K562 (cell line): ENCODE measurements at regions not wholly inside any gene's neighbourhood (a gene's known extent, or its start where the extent isn't known, plus 50 kb on each side); places are given as distances from the start of the nearest gene placed in this dataset.

Experiments used
- ATAC-seq: fragments of 200-7000 bp; cut with Tn5 transposase; 3 replicates; pipeline ENCODE4 v1.9.1; 2020; ENCODE audit warnings: moderate library complexity
- BruUV-seq: library from RNA; stranded (reverse); fragments of 400-500 nt; replicated peaks from 2 replicates; lab custom pipeline; 2021; lab: Mats Ljungman, UMichigan
- CTCF ChIA-PET: fragments of 300-600 bp; formaldehyde crosslinking; extraction: SDS; loops from one replicate; lab custom pipeline; 2021; ENCODE audit warnings: low intra/inter-chr PET ratio; lab: Yijun Ruan, JAX
- POLR2A ChIA-PET: fragments of 300-600, 350-650 bp; sonication (Branson Sonifier 250); formaldehyde crosslinking; extraction: SDS; loops from one replicate; lab custom pipeline; 2021; ENCODE audit warnings: antibody characterized with exemption, inconsistent platforms; lab: Yijun Ruan, JAX
- DNase-seq, 4 experiments: peaks; one replicate each; pipeline versions ENCODE4 v3.0.0 to v3.0.0-alpha.2; 2011 to 2018; ENCODE audit warnings: low spot score in 3 of 4, mixed read lengths in 3 of 4; ENCODE audit errors: extremely low read depth in 1 of 4
- FAIRE-seq: peaks from 2 replicates; lab custom pipeline; 2011; peaks lifted over from hg19 to GRCh38; lab: Jason Lieb, UNC
- H2AFZ ChIP-seq: 2 replicates; pipeline ENCODE4 v1.6.0; 2011; ENCODE audit warnings: low read depth, low read length, control low read depth, inconsistent platforms
- H3K27ac ChIP-seq: fragments of 200-600 bp; 3 replicates; pipeline ENCODE4 v1.8.0; 2011; ENCODE audit warnings: low read depth, mild to moderate bottlenecking, control low read depth, inconsistent platforms, low read length, moderate library complexity, mixed read lengths; ENCODE audit errors: extremely low read depth
- H3K27me3 ChIP-seq, 2 experiments: fragments of 300-600 bp in 1 of 2; 2 replicates in 1 of 2; 3 replicates in 1 of 2; pipeline versions ENCODE4 v1.6.0 to v1.8.0; 2011; ENCODE audit warnings: inconsistent platforms in 2 of 2, low read length in 2 of 2, mild to moderate bottlenecking in 1 of 2, mixed read lengths in 1 of 2, moderate library complexity in 1 of 2; ENCODE audit not compliant: control insufficient read depth in 2 of 2, insufficient read depth in 2 of 2
- H3K36me3 ChIP-seq: fragments of 300-600 bp; 3 replicates; pipeline ENCODE4 v1.8.0; 2011; ENCODE audit warnings: mild to moderate bottlenecking, low read length, inconsistent platforms; ENCODE audit not compliant: control insufficient read depth, insufficient read depth
- H3K4me1 ChIP-seq, 2 experiments: fragments of 200-600 bp in 1 of 2; replicated peaks in 1 of 2; 2 replicates in 1 of 2; 3 replicates in 1 of 2; pipeline versions ENCODE4 v1.5.1 to v1.8.0; 2011; ENCODE audit warnings: inconsistent platforms in 2 of 2, low read length in 2 of 2, mild to moderate bottlenecking in 1 of 2, mixed read lengths in 1 of 2, moderate library complexity in 1 of 2; ENCODE audit not compliant: control insufficient read depth in 2 of 2, insufficient read depth in 2 of 2
- H3K4me2 ChIP-seq: 2 replicates; pipeline ENCODE4 v1.6.1; 2011; ENCODE audit warnings: low read length, control low read depth, inconsistent platforms, mixed read lengths; ENCODE audit not compliant: insufficient read depth
- H3K4me3 ChIP-seq: fragments of 200-600 bp; sonication (generic), shearing (Covaris generic); 2 replicates; pipeline ENCODE4 v1.5.1; 2016; ENCODE audit warnings: control low read depth, inconsistent platforms
- H3K79me2 ChIP-seq: fragments of 200-600 bp; 3 replicates; pipeline ENCODE4 v1.8.0; 2011; ENCODE audit warnings: low read length, inconsistent platforms; ENCODE audit not compliant: control insufficient read depth, insufficient read depth
- H3K9ac ChIP-seq, 2 experiments: 2 replicates each; pipeline versions ENCODE4 v1.6.0 to v1.6.1; 2011; ENCODE audit warnings: low read depth in 2 of 2, low read length in 2 of 2, control low read depth in 1 of 2, inconsistent platforms in 1 of 2, mild to moderate bottlenecking in 1 of 2, mixed read lengths in 1 of 2; ENCODE audit not compliant: insufficient read depth in 1 of 2
- H3K9me1 ChIP-seq: one replicate; pipeline ENCODE4 v1.6.0; 2011; ENCODE audit warnings: inconsistent platforms, mild to moderate bottlenecking, low read length, moderate library complexity; ENCODE audit not compliant: control insufficient read depth, insufficient read depth
- H3K9me3 ChIP-seq: replicated peaks from 2 replicates; pipeline ENCODE4 v1.5.1; 2011; ENCODE audit warnings: low read depth, low read length, inconsistent platforms; ENCODE audit not compliant: control insufficient read depth, insufficient read depth
- H4K20me1 ChIP-seq: replicated peaks from 2 replicates; pipeline ENCODE4 v1.6.1; 2011; ENCODE audit warnings: low read length, inconsistent platforms, mixed read lengths; ENCODE audit not compliant: control insufficient read depth, insufficient read depth
- ADNP ChIP-seq: fragments of 200-800 bp; sonication (Bioruptor generic); IDR thresholded peaks from 2 replicates; pipeline ENCODE4 v1.6.1; 2016; ENCODE audit warnings: missing genetic modification characterization, missing compliant biosample characterization
- BRF1 ChIP-seq: IDR thresholded peaks from 3 replicates; pipeline ENCODE4 v1.6.1; 2011; ENCODE audit warnings: borderline replicate concordance, mild to moderate bottlenecking; ENCODE audit not compliant: insufficient read length; ENCODE audit errors: extremely low read depth
- EHMT2 ChIP-seq: fragments of 450-650 bp; IDR thresholded peaks from 2 replicates; pipeline ENCODE4 v1.6.1; 2018; ENCODE audit warnings: antibody characterized with exemption
- EP300 ChIP-seq: IDR thresholded peaks from 2 replicates; pipeline ENCODE4 v1.6.1; 2012; ENCODE audit warnings: low read length, improper control_type of control experiment
- GTF2B ChIP-seq: IDR thresholded peaks from 2 replicates; pipeline ENCODE4 v1.6.1; 2011; ENCODE audit not compliant: insufficient read length; ENCODE audit errors: extremely low read depth
- HDAC2 ChIP-seq: fragments of 450-650 bp; IDR thresholded peaks from 2 replicates; pipeline ENCODE4 v1.6.1; 2016; ENCODE audit warnings: mild to moderate bottlenecking
- LARP7 ChIP-seq: fragments of 450-650 bp; IDR thresholded peaks from 2 replicates; pipeline ENCODE4 v1.6.1; 2016
- NONO ChIP-seq, 2 experiments: fragments of 200-400 bp in 1 of 2; fragments of 450-650 bp in 1 of 2; formaldehyde crosslinking in 1 of 2; IDR thresholded peaks; 2 replicates each; pipeline ENCODE4 v1.6.1; 2017; ENCODE audit warnings: low read depth in 2 of 2, mild to moderate bottlenecking in 2 of 2, moderate library complexity in 2 of 2, low read length in 1 of 2
- PRPF4 ChIP-seq: fragments of 200-400 bp; formaldehyde crosslinking; IDR thresholded peaks from one replicate; pipeline ENCODE4 v1.6.1; 2017; ENCODE audit warnings: low read length, low read depth, mild to moderate bottlenecking; ENCODE audit not compliant: insufficient read depth, poor library complexity, severe bottlenecking
- RB1 ChIP-seq: fragments of 450-650 bp; IDR thresholded peaks from 2 replicates; pipeline ENCODE4 v1.6.1; 2017; ENCODE audit warnings: low read depth, mild to moderate bottlenecking
- ZNF12 ChIP-seq: sonication (generic); formaldehyde crosslinking; IDR thresholded peaks from 2 replicates; pipeline ENCODE4 v1.4.0; 2020; ENCODE audit warnings: mild to moderate bottlenecking, missing genetic modification reagents
- ZNF655 ChIP-seq: fragments of 250-450 bp; sonication (Bioruptor Pico); IDR thresholded peaks from 2 replicates; pipeline ENCODE4 v1.5.0; 2021
- WGBS: fragments of 100-300 bp; shearing (Covaris generic); methylation state at CpG from one replicate; pipeline ENCODE4 v1.1.6; 2016; ENCODE audit warnings: low coverage, mixed read lengths; ENCODE audit not compliant: insufficient coverage; ENCODE audit errors: missing lambda C conversion rate; 5-methylcytosine and 5-hydroxymethylcytosine counted together
- in situ Hi-C: fragments of 300-500 bp; cut with MboI; formaldehyde crosslinking; loops from 4 replicates; pipeline ENCODE4 v1.15.0; 2018; ENCODE audit warnings: inconsistent platforms, mixed read lengths
- intact Hi-C: fragments of 100-400 bp; cut with micrococcal nuclease; formaldehyde crosslinking; loops from 2 replicates; pipeline ENCODE4 v1.14.2; 2022
- TF ChIP-seq, protein P1 (sequence below): fragments of 250-450 bp; sonication (Bioruptor Pico); IDR thresholded peaks from 2 replicates; pipeline ENCODE4 v1.4.0; 2020; ENCODE audit warnings: mild to moderate bottlenecking

- 1% methylated on average over 6 of the region's 6 CpGs for WGBS
- Histone ChIP-seq H2AFZ (no peak overlapping the region), H4K20me1 (no peaks in the 10 kb centered on the region), H3K79me2 (no peaks in the 10 kb centered on the region), H3K4me2 (no peak overlapping the region), H3K36me3 (no peaks in the 10 kb centered on the region), H3K4me3 (no peak overlapping the region), H3K9me3 (no peaks in the 10 kb centered on the region), H3K9ac (no peak overlapping the region), H3K27ac (no peak overlapping the region), H3K9me1 (no peaks in the 10 kb centered on the region), H3K27me3 (no peaks in the 10 kb centered on the region), H3K4me1 (no peaks in the 10 kb centered on the region)
- DNase-seq, result no peak
- ChIA-PET CTCF (no interaction called here), POLR2A (no interaction called here)
- no peak for TF ChIP-seq ZNF655
- in situ Hi-C loops (no loop called here), intact Hi-C loops (no loop called here)
- no TSS peak for BruUV-seq
- ATAC-seq, result no peak
- no peak for FAIRE-seq
Measured at GRCh38 chr5:5967373-5967772, 411.0 kb downstream of the MED10 start.

- WGBS, result 0% methylated on average over 5 of the region's 5 CpGs
- no peak overlapping the region for H3K9ac ChIP-seq
- H3K4me3 ChIP-seq, result no peak overlapping the region
- no peaks in the 10 kb centered on the region for H3K4me1 ChIP-seq
- FAIRE-seq, result no peak
- DNase-seq, result no peak
- H3K79me2 ChIP-seq, result no peaks in the 10 kb centered on the region
- no peaks in the 10 kb centered on the region for H3K9me1 ChIP-seq
- H3K9me3 ChIP-seq, result no peaks in the 10 kb centered on the region
- ATAC-seq, result no peak
- CTCF ChIA-PET, result no interaction called here
- no peaks in the 10 kb centered on the region for H4K20me1 ChIP-seq
- H2AFZ ChIP-seq, result no peak overlapping the region
- H3K27ac ChIP-seq, result no peak overlapping the region
- no TSS peak for BruUV-seq
- H3K27me3 ChIP-seq, result peaks cover 0 to 8% of the 10 kb centered on the region in 2 experiments; a peak in 1 of 5 replicates
- H3K36me3 ChIP-seq, result no peaks in the 10 kb centered on the region
- POLR2A ChIA-PET, result no interaction called here
- intact Hi-C loops, result no loop called here
- no peak overlapping the region for H3K4me2 ChIP-seq
- in situ Hi-C loops, result no loop called here
- TF ChIP-seq LARP7, result no peak
- no peak for TF ChIP-seq BRF1
- no peak for TF ChIP-seq ZNF12 (CRISPR knock-in tag)
- TF ChIP-seq GTF2B, result no peak
- TF ChIP-seq RB1, result no peak
- no peak for TF ChIP-seq NONO (IDR thresholded peaks at IDR 0.05; ENCODE audit: low read depth in 2 of 2, low read length in 1 of 2)
- no peak for TF ChIP-seq HDAC2
- TF ChIP-seq PRPF4, result no peak
- TF ChIP-seq EP300, result no peak
- no peak for TF ChIP-seq ADNP (tag)
- TF ChIP-seq EHMT2, result no peak
- TF ChIP-seq, protein P1, sequence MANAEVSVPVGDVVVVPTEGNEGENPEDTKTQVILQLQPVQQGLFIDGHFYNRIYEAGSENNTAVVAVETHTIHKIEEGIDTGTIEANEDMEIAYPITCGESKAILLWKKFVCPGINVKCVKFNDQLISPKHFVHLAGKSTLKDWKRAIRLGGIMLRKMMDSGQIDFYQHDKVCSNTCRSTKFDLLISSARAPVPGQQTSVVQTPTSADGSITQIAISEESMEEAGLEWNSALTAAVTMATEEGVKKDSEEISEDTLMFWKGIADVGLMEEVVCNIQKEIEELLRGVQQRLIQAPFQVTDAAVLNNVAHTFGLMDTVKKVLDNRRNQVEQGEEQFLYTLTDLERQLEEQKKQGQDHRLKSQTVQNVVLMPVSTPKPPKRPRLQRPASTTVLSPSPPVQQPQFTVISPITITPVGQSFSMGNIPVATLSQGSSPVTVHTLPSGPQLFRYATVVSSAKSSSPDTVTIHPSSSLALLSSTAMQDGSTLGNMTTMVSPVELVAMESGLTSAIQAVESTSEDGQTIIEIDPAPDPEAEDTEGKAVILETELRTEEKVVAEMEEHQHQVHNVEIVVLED (CRISPR knock-in tag), result no peak
Measured at GRCh38 chr5:5965132-5965531, 413.2 kb downstream of the MED10 start.
